ENCODE measurements at regions not wholly inside any gene's neighbourhood (a gene's known extent, or its start where the extent isn't known, plus 50 kb on each side); places are given as distances from the start of the nearest gene placed in this dataset.

DNA sequence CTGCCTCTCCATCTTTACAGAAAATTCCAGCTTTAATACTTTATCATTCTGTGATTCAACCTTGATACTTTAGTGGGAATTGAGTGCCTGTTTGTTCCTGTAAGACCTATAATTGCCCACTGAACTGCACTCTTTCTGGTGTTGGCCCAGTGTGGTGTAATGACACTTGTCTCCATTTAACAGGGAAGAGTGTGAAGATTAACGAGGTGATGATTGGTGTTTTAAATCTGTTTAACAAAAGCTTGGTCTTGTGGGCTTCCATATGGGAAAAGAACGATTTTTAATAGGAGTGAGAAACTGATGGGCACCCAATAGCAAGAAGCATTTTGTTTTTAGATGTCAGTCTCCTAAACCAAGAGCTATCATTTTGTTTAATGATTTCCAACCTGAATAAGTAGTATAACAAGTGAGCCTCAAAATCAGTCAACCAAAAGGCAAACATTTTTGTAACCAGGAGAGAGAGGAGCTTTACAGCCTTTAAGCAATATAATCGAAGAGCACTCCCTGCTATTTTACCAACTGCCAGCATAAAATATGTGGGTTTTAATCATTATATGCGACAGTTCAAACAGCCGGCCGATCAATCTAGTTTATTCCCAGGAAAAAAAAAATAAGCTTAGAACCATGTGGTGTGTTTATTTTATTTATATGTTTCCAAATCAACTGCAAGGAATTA is 50.2 kb downstream of the SUPT20HL1 start:
- ATAC-seq (no peak), DNase-seq (ENCODE audit: low spot score) (no peak)
- ChIA-PET CTCF (interaction anchor here (1.3 kb wide), 1 partner anchor 39 kb away, joined by 3 read pairs; no protein-coding TSS in a partner anchor), POLR2A (no interaction called here)
- no peak overlapping the region for H3K4me3 Mint-ChIP-seq
- H3K27ac Mint-ChIP-seq, result no peak overlapping the region
- no peaks in the 10 kb centered on the region for H3K4me1 Mint-ChIP-seq
- no peaks in the 10 kb centered on the region for H3K36me3 Mint-ChIP-seq
- no peaks in the 10 kb centered on the region for H3K9me3 Mint-ChIP-seq
- TF ChIP-seq TEAD1 (CRISPR knock-in tag; IDR thresholded peaks at IDR 0.05), result no peak
- TF ChIP-seq, protein P1, sequence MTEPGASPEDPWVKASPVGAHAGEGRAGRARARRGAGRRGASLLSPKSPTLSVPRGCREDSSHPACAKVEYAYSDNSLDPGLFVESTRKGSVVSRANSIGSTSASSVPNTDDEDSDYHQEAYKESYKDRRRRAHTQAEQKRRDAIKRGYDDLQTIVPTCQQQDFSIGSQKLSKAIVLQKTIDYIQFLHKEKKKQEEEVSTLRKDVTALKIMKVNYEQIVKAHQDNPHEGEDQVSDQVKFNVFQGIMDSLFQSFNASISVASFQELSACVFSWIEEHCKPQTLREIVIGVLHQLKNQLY (CRISPR knock-in tag; IDR thresholded peaks at IDR 0.05), result no peak
- no peak for TF ChIP-seq NR3C1 (CRISPR knock-in tag; conservative IDR thresholded peaks at IDR 0.05; ENCODE audit: low read depth)
- TF ChIP-seq ZNF416 (CRISPR knock-in tag; IDR thresholded peaks at IDR 0.05), result no peak
- no peak for TF ChIP-seq SMAD4 (CRISPR knock-in tag; IDR thresholded peaks at IDR 0.05)
- TF ChIP-seq, protein P2, sequence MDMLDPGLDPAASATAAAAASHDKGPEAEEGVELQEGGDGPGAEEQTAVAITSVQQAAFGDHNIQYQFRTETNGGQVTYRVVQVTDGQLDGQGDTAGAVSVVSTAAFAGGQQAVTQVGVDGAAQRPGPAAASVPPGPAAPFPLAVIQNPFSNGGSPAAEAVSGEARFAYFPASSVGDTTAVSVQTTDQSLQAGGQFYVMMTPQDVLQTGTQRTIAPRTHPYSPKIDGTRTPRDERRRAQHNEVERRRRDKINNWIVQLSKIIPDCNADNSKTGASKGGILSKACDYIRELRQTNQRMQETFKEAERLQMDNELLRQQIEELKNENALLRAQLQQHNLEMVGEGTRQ (CRISPR knock-in tag; IDR thresholded peaks at IDR 0.05), result no peak
- TF ChIP-seq, protein P3, sequence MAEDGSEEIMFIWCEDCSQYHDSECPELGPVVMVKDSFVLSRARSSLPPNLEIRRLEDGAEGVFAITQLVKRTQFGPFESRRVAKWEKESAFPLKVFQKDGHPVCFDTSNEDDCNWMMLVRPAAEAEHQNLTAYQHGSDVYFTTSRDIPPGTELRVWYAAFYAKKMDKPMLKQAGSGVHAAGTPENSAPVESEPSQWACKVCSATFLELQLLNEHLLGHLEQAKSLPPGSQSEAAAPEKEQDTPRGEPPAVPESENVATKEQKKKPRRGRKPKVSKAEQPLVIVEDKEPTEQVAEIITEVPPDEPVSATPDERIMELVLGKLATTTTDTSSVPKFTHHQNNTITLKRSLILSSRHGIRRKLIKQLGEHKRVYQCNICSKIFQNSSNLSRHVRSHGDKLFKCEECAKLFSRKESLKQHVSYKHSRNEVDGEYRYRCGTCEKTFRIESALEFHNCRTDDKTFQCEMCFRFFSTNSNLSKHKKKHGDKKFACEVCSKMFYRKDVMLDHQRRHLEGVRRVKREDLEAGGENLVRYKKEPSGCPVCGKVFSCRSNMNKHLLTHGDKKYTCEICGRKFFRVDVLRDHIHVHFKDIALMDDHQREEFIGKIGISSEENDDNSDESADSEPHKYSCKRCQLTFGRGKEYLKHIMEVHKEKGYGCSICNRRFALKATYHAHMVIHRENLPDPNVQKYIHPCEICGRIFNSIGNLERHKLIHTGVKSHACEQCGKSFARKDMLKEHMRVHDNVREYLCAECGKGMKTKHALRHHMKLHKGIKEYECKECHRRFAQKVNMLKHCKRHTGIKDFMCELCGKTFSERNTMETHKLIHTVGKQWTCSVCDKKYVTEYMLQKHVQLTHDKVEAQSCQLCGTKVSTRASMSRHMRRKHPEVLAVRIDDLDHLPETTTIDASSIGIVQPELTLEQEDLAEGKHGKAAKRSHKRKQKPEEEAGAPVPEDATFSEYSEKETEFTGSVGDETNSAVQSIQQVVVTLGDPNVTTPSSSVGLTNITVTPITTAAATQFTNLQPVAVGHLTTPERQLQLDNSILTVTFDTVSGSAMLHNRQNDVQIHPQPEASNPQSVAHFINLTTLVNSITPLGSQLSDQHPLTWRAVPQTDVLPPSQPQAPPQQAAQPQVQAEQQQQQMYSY (CRISPR knock-in tag; IDR thresholded peaks at IDR 0.05), result no peak
- TF ChIP-seq, protein P4, sequence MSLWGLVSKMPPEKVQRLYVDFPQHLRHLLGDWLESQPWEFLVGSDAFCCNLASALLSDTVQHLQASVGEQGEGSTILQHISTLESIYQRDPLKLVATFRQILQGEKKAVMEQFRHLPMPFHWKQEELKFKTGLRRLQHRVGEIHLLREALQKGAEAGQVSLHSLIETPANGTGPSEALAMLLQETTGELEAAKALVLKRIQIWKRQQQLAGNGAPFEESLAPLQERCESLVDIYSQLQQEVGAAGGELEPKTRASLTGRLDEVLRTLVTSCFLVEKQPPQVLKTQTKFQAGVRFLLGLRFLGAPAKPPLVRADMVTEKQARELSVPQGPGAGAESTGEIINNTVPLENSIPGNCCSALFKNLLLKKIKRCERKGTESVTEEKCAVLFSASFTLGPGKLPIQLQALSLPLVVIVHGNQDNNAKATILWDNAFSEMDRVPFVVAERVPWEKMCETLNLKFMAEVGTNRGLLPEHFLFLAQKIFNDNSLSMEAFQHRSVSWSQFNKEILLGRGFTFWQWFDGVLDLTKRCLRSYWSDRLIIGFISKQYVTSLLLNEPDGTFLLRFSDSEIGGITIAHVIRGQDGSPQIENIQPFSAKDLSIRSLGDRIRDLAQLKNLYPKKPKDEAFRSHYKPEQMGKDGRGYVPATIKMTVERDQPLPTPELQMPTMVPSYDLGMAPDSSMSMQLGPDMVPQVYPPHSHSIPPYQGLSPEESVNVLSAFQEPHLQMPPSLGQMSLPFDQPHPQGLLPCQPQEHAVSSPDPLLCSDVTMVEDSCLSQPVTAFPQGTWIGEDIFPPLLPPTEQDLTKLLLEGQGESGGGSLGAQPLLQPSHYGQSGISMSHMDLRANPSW (CRISPR knock-in tag; conservative IDR thresholded peaks at IDR 0.05; ENCODE audit: low read depth), result no peak
- TF ChIP-seq SP1 (CRISPR knock-in tag; conservative IDR thresholded peaks at IDR 0.05), result no peak
- TF ChIP-seq ELF4 (CRISPR knock-in tag; IDR thresholded peaks at IDR 0.05; ENCODE audit: low read depth), result no peak
- no peaks in the 10 kb centered on the region; the same call in 1 of the 2 replicates for H3K27me3 Mint-ChIP-seq (ENCODE audit: low read depth)

DNA sequence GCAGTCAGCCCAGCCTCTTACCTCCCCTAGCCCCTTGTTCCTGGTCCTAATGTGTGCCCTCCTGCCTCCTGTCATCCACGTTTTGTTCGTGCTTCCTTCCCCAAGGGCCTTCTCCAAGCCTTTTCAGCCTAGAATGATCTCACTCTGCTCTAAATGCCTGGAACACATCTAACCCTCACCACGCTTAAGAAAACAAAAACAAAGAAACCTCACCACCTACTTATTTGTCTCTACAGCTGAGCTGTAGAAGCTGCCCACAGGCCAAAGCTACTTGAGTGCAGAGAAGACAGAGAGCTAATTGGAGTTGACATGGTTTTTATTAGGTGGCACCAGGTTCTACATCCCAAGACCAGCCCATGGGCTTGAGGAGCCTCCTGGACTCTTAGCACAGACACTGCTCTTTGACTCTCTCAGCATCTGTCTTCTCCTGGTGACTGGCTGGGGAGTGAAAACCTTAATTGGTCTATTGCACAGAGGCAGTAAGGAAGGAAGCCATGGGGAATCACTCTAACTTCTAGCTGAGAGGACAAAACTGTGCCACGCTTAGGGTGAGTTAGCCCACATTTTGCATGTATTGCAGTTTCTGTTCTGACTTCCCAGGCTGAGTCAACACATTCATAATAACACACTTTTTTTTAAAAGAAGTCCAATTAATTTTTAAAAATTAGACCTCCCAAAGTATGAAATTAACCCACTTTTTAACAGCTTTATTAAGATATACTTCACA is 52.3 kb upstream of the PDK3 start:
- no peak overlapping the region for H3K4me3 Mint-ChIP-seq
- H3K27me3 Mint-ChIP-seq (ENCODE audit: low read depth), result no peaks in the 10 kb centered on the region; the same call in 1 of the 2 replicates
- ChIA-PET POLR2A (no interaction called here), CTCF (interaction anchor here (0.9 kb wide), 1 partner anchor 17 kb away, joined by 3 read pairs; no protein-coding TSS in a partner anchor)
- DNase-seq (ENCODE audit: low spot score), result no peak
- no peaks in the 10 kb centered on the region for H3K9me3 Mint-ChIP-seq
- no peaks in the 10 kb centered on the region for H3K4me1 Mint-ChIP-seq
- H3K27ac Mint-ChIP-seq, result no peak overlapping the region
- TF ChIP-seq ZNF232 (CRISPR knock-in tag; IDR thresholded peaks at IDR 0.05) (no peak), SOX15 (CRISPR knock-in tag; IDR thresholded peaks at IDR 0.05) (no peak), PRRX2 (CRISPR knock-in tag; IDR thresholded peaks at IDR 0.05) (no peak), OVOL2 (CRISPR knock-in tag; IDR thresholded peaks at IDR 0.05; ENCODE audit: borderline replicate concordance) (no peak), ZNF671 (CRISPR knock-in tag; IDR thresholded peaks at IDR 0.05) (no peak), JAZF1 (CRISPR knock-in tag; IDR thresholded peaks at IDR 0.05) (no peak), FOXJ3 (CRISPR knock-in tag; IDR thresholded peaks at IDR 0.05; ENCODE audit: borderline replicate concordance) (no peak), FOXK1 (CRISPR knock-in tag; IDR thresholded peaks at IDR 0.05) (no peak), NR3C1 (CRISPR knock-in tag; conservative IDR thresholded peaks at IDR 0.05; ENCODE audit: low read depth) (no peak)
- TF ChIP-seq, protein P3 (CRISPR knock-in tag; IDR thresholded peaks at IDR 0.05), result no peak
- TF ChIP-seq, protein P5, sequence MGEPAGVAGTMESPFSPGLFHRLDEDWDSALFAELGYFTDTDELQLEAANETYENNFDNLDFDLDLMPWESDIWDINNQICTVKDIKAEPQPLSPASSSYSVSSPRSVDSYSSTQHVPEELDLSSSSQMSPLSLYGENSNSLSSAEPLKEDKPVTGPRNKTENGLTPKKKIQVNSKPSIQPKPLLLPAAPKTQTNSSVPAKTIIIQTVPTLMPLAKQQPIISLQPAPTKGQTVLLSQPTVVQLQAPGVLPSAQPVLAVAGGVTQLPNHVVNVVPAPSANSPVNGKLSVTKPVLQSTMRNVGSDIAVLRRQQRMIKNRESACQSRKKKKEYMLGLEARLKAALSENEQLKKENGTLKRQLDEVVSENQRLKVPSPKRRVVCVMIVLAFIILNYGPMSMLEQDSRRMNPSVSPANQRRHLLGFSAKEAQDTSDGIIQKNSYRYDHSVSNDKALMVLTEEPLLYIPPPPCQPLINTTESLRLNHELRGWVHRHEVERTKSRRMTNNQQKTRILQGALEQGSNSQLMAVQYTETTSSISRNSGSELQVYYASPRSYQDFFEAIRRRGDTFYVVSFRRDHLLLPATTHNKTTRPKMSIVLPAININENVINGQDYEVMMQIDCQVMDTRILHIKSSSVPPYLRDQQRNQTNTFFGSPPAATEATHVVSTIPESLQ (CRISPR knock-in tag; IDR thresholded peaks at IDR 0.05), result no peak
- no peaks in the 10 kb centered on the region for H3K36me3 Mint-ChIP-seq
- ATAC-seq, result no peak
